ENCODE measurements at regions not wholly inside any gene's neighbourhood (a gene's known extent, or its start where the extent isn't known, plus 50 kb on each side); places are given as distances from the start of the nearest gene placed in this dataset.

DNA sequence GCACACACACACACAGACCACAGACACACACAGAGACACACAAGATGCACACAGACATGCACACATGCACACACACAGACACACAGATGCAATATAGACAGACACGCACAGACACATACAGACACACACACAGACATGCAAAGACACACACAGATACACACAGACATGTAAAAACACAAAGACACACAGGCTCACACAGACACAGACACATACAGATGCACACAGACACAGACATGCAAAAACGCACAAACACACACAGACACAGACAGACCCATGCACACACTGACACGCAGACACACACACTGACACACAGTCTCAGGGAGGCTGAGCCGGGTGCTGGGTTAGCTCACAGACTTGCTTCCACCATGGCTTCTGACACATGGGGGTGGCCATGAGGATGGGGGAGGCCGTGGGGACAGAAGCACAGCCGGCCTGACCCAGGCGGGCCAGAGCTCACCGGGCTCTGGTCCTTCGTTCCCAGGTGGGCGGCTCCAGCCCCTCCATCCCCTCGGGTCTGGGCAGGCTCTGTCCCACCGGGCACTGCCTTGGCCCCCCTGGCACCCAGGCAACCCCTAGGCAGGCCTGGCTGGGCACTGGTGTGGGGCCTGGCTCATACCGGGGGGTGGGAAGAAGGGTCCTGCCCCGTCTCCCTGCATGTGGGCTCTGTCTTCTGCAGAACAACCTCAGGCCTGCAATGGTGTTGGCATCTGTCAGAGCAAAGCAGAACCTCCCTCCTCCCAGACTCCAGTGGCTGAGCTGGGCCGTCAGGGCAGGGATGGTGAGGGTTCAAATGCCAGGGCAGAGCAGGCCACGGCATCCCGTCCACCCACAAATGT is 1489.5 kb downstream of the BRD1 start:
- TF ChIP-seq, protein P1, sequence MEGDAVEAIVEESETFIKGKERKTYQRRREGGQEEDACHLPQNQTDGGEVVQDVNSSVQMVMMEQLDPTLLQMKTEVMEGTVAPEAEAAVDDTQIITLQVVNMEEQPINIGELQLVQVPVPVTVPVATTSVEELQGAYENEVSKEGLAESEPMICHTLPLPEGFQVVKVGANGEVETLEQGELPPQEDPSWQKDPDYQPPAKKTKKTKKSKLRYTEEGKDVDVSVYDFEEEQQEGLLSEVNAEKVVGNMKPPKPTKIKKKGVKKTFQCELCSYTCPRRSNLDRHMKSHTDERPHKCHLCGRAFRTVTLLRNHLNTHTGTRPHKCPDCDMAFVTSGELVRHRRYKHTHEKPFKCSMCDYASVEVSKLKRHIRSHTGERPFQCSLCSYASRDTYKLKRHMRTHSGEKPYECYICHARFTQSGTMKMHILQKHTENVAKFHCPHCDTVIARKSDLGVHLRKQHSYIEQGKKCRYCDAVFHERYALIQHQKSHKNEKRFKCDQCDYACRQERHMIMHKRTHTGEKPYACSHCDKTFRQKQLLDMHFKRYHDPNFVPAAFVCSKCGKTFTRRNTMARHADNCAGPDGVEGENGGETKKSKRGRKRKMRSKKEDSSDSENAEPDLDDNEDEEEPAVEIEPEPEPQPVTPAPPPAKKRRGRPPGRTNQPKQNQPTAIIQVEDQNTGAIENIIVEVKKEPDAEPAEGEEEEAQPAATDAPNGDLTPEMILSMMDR (IDR thresholded peaks at IDR 0.05): no peak
- TF ChIP-seq EZH2 (IDR thresholded peaks at IDR 0.05; ENCODE audit: borderline replicate concordance, insufficient read depth, low read depth, low read length, poor library complexity, severe bottlenecking): no peak
